Smooth muscle cell (in vitro differentiated cells): ENCODE measurements at regions not wholly inside any gene's neighbourhood (a gene's known extent, or its start where the extent isn't known, plus 50 kb on each side); places are given as distances from the start of the nearest gene placed in this dataset.

Experiments
- DNase-seq: peaks from one replicate; lab custom pipeline; 2025; ENCODE audit not compliant: unreplicated experiment; lab: John Stamatoyannopoulos, UW
- H2AFZ ChIP-seq: fragments of 200-600 bp; sonication (generic); 2 replicates; pipeline ENCODE4 v1.6.0; 2016; ENCODE audit warnings: antibody characterized with exemption, low read depth, mild to moderate bottlenecking
- H3F3A ChIP-seq: fragments of 200-600 bp; sonication (generic); 2 replicates; pipeline ENCODE4 v1.6.0; 2017; ENCODE audit warnings: antibody characterized with exemption, low read depth
- H3K27ac ChIP-seq: fragments of 200-600 bp; sonication (generic); 2 replicates; pipeline ENCODE4 v1.5.1; 2016; ENCODE audit warnings: low read depth, mild to moderate bottlenecking
- H3K27me3 ChIP-seq: fragments of 200-600 bp; sonication (generic); 2 replicates; pipeline ENCODE4 v1.6.1; 2016; ENCODE audit warnings: low read depth, mild to moderate bottlenecking
- H3K36me3 ChIP-seq: fragments of 200-600 bp; sonication (generic); 2 replicates; pipeline ENCODE4 v1.5.1; 2016; ENCODE audit warnings: low read depth
- H3K4me1 ChIP-seq: fragments of 200-600 bp; sonication (generic); 2 replicates; pipeline ENCODE4 v1.5.1; 2016; ENCODE audit warnings: low read depth
- H3K4me2 ChIP-seq: fragments of 200-600 bp; sonication (generic); 2 replicates; pipeline ENCODE4 v1.6.0; 2016; ENCODE audit warnings: mild to moderate bottlenecking
- H3K4me3 ChIP-seq: fragments of 200-600 bp; sonication (generic); 2 replicates; pipeline ENCODE4 v1.5.1; 2016; ENCODE audit warnings: mild to moderate bottlenecking
- H3K79me2 ChIP-seq: fragments of 200-600 bp; sonication (generic); 2 replicates; pipeline ENCODE4 v1.6.0; 2016; ENCODE audit warnings: low read depth, mild to moderate bottlenecking
- H3K9ac ChIP-seq: fragments of 200-600 bp; sonication (generic); 2 replicates; pipeline ENCODE4 v1.6.0; 2016; ENCODE audit warnings: low read depth
- H3K9me3 ChIP-seq: fragments of 200-600 bp; sonication (generic); replicated peaks from 2 replicates; pipeline ENCODE4 v1.5.1; 2016; ENCODE audit warnings: low read depth
- H4K20me1 ChIP-seq: fragments of 200-600 bp; sonication (generic); 2 replicates; pipeline ENCODE4 v1.6.0; 2016; ENCODE audit warnings: low read depth
- WGBS: methylation state at CpG from one replicate; pipeline ENCODE4 v1.1.7; 2016; ENCODE audit warnings: low lambda C conversion rate; 5-methylcytosine and 5-hydroxymethylcytosine counted together
- TF ChIP-seq, protein P1 (sequence below): fragments of 200-600 bp; sonication (generic); IDR thresholded peaks from 2 replicates; pipeline ENCODE4 v1.5.1; 2017; ENCODE audit warnings: borderline replicate concordance, mild to moderate bottlenecking, antibody characterized with exemption; ENCODE audit not compliant: insufficient read depth, poor library complexity, severe bottlenecking

DNA sequence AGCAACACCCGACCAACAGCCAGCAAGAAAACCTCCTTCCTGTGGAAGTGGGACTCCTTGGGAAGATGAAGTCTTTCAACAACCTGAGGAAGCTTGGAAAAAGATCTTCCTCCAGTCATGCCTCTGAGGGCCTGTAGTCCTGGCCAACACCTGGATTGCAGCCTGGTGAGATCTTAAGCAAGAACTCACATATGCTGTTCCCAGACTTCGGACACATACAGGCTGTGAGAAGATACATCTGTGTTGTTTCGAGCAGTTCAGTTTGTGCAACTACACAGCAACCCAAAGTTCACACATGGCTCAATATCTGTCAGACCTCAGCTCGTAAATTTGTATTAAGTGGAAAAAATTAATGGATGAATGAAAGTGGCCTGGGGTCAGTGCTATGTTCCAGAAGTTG, 65.1 kb upstream of the UBAC2 start:
- H3K36me3 ChIP-seq = no peaks in the 10 kb centered on the region
- H3F3A ChIP-seq = no peaks in the 10 kb centered on the region
- H3K27me3 ChIP-seq = no peaks in the 10 kb centered on the region
- H4K20me1 ChIP-seq = no peaks in the 10 kb centered on the region
- H3K4me2 ChIP-seq = no peak overlapping the region
- TF ChIP-seq, protein P1, sequence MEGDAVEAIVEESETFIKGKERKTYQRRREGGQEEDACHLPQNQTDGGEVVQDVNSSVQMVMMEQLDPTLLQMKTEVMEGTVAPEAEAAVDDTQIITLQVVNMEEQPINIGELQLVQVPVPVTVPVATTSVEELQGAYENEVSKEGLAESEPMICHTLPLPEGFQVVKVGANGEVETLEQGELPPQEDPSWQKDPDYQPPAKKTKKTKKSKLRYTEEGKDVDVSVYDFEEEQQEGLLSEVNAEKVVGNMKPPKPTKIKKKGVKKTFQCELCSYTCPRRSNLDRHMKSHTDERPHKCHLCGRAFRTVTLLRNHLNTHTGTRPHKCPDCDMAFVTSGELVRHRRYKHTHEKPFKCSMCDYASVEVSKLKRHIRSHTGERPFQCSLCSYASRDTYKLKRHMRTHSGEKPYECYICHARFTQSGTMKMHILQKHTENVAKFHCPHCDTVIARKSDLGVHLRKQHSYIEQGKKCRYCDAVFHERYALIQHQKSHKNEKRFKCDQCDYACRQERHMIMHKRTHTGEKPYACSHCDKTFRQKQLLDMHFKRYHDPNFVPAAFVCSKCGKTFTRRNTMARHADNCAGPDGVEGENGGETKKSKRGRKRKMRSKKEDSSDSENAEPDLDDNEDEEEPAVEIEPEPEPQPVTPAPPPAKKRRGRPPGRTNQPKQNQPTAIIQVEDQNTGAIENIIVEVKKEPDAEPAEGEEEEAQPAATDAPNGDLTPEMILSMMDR = no peak
- peaks cover 6% of the 10 kb centered on the region for H3K4me1 ChIP-seq
- 99% methylated on average over 4 of the region's 4 CpGs for WGBS
- no peak overlapping the region for H3K4me3 ChIP-seq
- no peak overlapping the region for H3K27ac ChIP-seq
- no peaks in the 10 kb centered on the region for H3K79me2 ChIP-seq
- H3K9ac ChIP-seq = no peak overlapping the region
- H2AFZ ChIP-seq = no peak overlapping the region
- no peak for DNase-seq
- no peaks in the 10 kb centered on the region for H3K9me3 ChIP-seq

DNA sequence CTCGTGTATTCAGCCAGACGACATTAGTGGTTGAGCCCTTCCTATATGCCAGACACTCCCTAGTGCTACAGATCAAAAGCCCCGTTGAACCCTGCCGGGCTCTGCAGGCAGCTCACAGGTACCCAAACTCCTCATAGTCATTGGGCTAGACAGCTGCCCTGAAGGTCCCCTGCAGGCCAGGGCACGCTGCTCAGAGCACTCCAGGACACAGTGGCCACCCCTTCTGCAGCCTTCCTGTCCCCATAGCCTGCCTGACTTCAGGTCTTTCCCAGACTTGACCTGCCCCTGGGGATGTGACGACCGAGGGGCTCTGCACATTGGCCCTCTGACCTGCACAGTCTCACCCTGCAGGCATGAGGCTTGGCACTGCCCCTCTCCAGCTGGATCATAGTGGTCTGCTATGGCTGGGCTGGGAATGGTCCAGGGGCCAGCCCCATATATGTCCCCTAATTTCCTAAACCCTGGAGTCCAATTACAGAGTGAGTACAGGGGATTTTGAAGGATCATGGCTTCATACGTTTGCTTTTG, 64.2 kb upstream of the UBAC2 start:
- Histone ChIP-seq H3K4me1 (peaks cover 6% of the 10 kb centered on the region), H3K9me3 (no peaks in the 10 kb centered on the region), H3K9ac (no peak overlapping the region), H3K36me3 (no peaks in the 10 kb centered on the region), H3K4me3 (no peak overlapping the region), H3K4me2 (no peak overlapping the region), H3F3A (no peaks in the 10 kb centered on the region), H4K20me1 (no peaks in the 10 kb centered on the region), H3K27me3 (no peaks in the 10 kb centered on the region), H2AFZ (no peak overlapping the region), H3K79me2 (no peaks in the 10 kb centered on the region), H3K27ac (no peak overlapping the region)
- DNase-seq = no peak
- 77% methylated on average over 8 of the region's 8 CpGs for WGBS
- TF ChIP-seq, protein P1 = no peak

DNA sequence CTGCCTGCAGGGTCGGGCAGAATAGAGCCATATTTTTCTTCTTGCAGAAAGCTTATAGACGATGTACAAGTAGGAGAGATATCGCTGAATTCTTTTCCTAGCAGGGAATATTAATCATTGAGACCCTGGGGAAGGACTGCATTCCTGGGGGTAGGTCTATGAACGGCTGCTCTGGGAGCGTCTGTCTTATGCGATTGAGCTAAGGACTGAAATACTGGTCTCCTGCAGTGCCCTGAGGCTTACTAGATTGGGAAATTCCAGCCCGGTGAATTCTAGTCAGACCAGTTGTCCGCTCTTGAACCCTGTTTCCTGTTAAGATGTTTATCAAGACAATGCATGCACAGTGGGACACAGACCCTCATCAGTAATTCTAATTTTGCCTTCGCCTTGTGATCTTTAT, 59.8 kb upstream of the UBAC2 start:
- Histone ChIP-seq H3K4me3 (no peak overlapping the region), H2AFZ (no peak overlapping the region), H3F3A (no peaks in the 10 kb centered on the region), H3K27me3 (no peaks in the 10 kb centered on the region), H3K27ac (no peak overlapping the region), H3K79me2 (no peaks in the 10 kb centered on the region), H4K20me1 (no peaks in the 10 kb centered on the region), H3K9me3 (no peaks in the 10 kb centered on the region), H3K9ac (no peak overlapping the region), H3K4me2 (no peak overlapping the region), H3K36me3 (no peaks in the 10 kb centered on the region), H3K4me1 (no peaks in the 10 kb centered on the region)
- no peak for DNase-seq
- TF ChIP-seq, protein P1 = no peak
- 90% methylated on average over 9 of the region's 9 CpGs for WGBS

DNA sequence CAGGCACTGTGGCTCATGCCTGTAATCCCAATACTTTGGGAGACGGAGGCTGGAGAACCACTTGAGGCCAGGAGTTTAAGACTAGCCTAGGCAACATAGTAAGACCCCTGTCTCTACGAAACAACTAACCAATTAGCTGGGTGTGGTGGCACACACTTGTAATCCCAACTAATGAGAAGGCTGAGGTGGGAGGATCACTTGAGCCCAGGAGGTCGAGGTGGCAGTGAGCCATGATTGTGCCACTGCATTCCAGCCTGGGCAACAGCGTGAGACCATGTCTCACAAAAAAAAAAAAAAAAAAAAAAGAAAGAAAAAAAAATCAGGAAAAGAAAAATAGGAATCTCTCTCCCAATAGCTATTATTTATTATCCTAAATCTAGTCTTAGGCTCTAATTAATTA, 56.8 kb upstream of the UBAC2 start:
- no peaks in the 10 kb centered on the region for H3K9me3 ChIP-seq
- H3K27ac ChIP-seq = no peak overlapping the region
- TF ChIP-seq, protein P1 = no peak
- H4K20me1 ChIP-seq = no peaks in the 10 kb centered on the region
- no peak overlapping the region for H3K9ac ChIP-seq
- H3K4me2 ChIP-seq = no peak overlapping the region
- DNase-seq = no peak
- H3K4me3 ChIP-seq = no peak overlapping the region
- H3K4me1 ChIP-seq = no peaks in the 10 kb centered on the region
- H2AFZ ChIP-seq = no peak overlapping the region
- no peaks in the 10 kb centered on the region for H3K27me3 ChIP-seq
- 90% methylated on average over 4 of the region's 4 CpGs for WGBS
- H3F3A ChIP-seq = no peaks in the 10 kb centered on the region
- no peaks in the 10 kb centered on the region for H3K36me3 ChIP-seq
- no peaks in the 10 kb centered on the region for H3K79me2 ChIP-seq
